ENCODE measurements at regions not wholly inside any gene's neighbourhood (a gene's known extent, or its start where the extent isn't known, plus 50 kb on each side); places are given as distances from the start of the nearest gene placed in this dataset.
"Not testable (repeated sequence)": the region's sequence is repeated elsewhere in the genome, so short reads cannot be mapped to it uniquely, and the experiment has no call there.

DNA sequence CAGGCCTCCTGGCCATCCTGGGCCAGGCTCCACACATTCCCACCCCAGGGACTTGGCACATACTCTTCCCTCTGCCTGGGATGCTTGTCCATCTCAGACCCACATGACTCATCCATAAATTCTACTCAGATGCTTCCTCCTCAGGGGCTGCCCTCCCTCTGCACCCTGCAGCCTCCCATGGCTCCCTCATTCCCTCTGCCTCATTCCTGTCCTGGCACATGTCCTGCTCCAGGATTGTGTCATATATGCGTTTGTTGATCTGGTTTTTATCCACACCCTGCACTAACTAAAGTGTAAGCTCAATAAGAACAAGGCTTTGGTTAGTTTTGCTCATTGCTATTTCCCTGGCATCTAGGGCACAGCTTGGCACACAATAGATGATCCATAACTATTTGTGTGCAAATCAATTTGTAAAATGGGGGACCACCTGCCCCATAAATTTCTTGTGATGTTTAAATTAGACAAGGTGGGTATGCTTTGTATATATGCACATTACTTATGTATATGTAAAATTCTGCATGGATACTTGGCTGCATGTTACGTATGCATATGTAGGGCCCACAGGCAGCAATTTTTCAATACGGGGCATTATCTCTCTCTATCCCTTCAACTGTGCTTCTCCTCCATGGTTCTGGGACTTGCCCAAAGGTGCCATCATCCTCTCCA is 191.4 kb downstream of the PTPRU start:
- DNase-seq: no peak

- no peak for DNase-seq
Observed at GRCh38 chr1:29426701-29427279, 190.5 kb downstream of the PTPRU start.

GRCh38 chr1:29425631-29426030 is 189.3 kb downstream of the PTPRU start:
- DNase-seq: no peak

DNA sequence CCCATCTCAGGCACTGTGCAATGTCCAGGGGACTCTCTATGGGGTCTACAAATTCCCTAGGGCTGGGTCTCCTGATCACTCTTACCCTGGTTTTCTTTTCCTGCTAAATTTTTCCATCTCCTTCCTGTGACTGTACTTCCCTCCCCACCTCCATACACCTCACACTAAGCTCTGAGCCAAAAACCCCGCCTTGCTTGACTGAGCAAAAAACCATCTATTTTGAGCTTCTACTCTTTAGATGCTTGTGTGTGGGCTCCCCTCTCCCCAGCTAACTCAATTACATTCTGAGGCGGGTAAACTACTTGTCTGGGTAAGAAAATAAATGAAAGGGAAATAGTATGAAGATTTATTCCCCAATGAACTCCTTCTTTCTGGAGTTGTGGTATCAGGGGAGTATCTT is 187.9 kb downstream of the PTPRU start:
- no peak for DNase-seq

DNA sequence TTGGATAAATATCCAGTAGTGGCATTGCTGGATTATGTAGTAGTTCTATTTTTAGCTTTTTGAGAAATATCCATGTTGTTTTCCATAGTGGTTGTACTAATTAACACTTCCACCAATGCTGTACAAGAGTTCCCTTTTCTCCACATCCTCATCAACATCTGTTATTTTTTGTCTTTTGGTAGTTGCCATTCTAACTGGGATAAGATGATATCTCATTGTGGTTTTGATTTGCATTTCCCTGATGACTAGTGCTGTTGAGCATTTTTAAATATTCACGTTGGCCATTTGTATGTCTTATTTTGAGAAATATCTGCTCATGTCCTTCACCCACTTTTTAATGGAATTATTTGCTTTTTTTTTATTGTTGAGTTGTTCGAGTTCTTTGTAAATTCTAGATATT is 183.9 kb downstream of the PTPRU start:
- no peak for DNase-seq

DNA sequence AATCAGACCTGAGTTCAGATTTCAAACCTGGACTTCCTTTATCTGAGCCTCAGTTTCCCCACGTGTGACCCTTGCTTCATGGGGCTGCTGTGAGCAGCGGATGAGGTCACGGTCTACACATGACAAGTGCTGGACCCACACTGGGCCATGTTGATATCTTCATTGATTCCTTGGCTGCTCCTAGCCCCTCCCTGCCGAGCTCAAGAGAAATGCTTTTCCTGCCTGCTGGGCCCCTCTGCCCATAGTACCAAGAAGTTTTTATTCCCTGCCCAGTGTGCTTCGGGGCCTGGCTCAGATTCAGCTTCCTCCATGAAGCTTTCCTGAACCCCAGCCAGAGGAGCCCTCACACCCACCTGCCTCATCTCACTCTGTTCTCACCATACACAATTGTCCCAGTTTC is 181.6 kb downstream of the PTPRU start:
- no peak for DNase-seq

DNA sequence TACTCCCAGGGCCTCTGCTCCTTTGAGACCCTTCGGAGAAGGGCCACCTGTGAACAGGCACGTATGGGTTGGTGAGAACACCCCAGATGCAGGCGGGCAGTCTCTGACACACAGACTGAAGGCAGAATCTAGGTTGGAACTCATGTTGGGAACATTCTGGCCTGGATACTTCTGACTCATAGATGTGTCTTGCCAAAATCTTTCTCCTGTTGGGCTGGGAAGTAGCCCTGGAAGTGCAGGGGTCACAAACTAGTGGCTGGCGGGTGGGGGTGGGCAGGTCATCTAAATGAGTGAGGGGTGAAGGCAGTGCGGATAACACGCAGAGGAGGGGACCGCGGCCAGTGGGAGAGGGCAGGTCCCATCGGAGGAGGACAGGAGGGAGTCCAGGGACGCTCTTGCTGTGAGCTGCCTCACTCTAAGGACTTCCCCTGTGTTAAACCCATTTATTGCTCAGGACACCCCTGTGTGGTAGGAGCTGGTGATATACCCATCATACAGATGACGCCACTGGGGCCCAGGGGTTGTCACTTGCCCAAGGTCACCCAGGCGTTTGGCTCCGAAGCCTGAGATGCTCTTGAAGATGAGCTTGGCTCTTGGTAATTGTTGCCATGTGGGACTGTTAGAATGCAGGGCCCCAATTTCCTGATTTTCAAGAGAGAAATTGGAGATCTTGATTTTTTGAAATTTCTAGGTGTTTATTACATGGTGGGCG is 181.0 kb downstream of the PTPRU start:
- DNase-seq: no peak

- DNase-seq: no peak
Observed at GRCh38 chr1:29416267-29417146, 180.2 kb downstream of the PTPRU start.

GRCh38 chr1:29415861-29416260 is 179.5 kb downstream of the PTPRU start:
- DNase-seq: no peak

DNA sequence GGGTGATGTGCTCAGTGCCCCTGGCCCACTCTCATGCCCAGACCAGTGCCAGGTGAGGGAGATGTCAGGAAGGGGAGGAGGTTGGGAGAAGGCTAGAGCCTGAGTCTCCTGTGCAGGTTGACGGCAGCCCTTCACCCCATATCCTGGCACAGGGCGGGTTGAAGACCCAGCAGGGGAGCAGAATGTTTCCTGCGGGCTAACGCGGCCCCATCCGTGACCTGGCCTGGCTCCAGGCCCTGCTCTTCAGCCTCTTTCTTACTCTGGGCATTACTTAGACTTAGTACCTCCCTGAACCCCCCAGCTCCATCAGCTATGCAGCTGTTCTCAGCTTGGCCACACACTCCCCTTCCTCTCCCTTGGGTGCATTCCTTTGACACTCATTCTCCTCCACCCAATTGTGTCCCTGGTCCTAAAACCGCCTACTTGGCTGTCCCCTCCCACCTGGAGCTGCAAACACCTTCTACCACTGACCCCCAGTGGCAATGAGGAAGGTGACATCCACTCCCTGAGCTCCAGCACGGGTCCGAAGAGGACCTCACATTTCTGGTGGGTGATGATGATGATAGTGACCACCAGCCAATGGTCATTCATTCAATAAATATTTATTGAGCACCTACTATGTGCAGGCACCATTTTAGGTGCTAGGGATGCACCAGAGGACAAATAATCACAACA is 179.0 kb downstream of the PTPRU start:
- no peak for DNase-seq

- DNase-seq: no peak
Observed at GRCh38 chr1:29414086-29414485, 177.8 kb downstream of the PTPRU start.

DNA sequence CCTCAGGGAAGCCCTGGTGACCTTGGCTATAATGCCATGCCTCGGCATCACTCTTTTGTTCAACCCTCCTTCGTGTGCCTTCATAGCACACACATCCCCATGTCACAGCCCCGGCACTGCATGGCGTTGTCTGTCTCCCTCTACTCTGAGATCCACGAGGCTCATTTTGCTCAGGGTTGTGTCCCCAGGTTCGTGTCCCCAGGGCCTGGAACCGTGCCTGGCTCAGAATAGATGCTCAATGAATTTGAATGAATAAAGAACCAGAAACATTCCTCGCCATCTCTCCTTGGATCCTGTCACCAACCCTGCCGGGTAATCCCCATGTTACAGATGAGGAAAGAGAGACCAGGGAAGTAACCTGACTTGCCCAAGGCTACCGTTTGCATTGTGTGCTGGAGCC is 177.3 kb downstream of the PTPRU start:
- DNase-seq: no peak

GRCh38 chr1:29412591-29412990 is 176.3 kb downstream of the PTPRU start:
- DNase-seq: no peak

GRCh38 chr1:29410476-29410875 is 174.2 kb downstream of the PTPRU start:
- DNase-seq: no peak

DNA sequence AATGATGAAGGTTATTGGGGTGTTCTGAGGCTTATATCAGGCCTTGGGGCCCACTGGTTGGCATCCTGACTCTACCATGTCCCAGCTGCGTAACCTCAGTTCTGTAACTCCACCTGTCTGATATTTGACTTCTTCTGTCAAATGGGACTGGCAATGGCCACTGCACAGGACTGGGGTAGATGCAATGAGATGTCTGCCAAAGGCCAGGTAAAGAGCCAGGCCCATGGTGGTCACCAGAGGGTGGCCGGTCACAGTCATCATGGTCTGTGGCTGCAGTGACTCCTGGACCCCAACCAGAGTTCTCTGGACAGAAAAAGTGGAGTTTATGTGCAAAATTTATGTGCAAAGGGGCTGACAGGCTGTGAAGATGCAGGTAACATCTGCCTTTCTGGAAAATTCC is 173.3 kb downstream of the PTPRU start:
- no peak for DNase-seq

DNA sequence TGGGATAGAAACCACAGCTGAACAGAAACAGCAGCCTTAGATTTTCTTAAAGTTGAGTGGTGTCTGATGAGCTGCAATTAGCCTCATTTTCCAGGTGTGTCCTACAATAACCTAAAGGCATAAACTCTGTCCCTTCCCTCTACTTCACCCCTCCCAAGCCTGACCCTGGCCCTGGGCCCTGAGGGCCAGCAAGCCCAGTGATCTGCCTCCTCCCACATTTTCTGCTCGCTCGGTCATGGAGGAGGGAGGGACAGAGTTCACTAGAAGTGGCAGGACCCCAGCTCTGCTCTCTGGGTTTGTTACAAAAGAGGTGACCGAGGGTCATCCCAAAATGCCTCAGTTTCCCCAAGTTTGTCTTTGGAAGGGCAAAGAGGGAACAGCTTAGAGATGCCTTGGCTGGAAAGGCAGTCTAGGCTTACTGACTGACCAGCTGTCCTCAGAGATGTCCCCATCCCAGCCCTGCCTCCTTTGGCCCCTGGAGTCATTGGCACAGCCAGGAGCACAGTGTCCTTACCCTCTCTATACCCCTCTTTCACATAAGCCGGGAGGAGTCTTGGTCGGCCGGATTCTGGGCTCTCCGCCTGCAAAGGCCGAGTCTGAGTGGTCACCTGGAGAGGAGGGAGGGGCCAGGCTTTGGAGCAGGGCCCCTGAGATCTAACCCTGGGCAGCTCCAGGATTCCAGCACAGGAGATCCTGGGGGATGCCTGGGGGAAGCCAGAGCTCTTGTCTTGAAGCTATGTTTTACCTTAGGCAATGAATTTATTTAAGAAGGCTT is 172.7 kb downstream of the PTPRU start:
- DNase-seq: no peak

- DNase-seq: no peak
Observed at GRCh38 chr1:29406814-29407213, 170.5 kb downstream of the PTPRU start.

GRCh38 chr1:29400203-29400602 is 163.9 kb downstream of the PTPRU start:
- not testable (repeated sequence) for DNase-seq

DNA sequence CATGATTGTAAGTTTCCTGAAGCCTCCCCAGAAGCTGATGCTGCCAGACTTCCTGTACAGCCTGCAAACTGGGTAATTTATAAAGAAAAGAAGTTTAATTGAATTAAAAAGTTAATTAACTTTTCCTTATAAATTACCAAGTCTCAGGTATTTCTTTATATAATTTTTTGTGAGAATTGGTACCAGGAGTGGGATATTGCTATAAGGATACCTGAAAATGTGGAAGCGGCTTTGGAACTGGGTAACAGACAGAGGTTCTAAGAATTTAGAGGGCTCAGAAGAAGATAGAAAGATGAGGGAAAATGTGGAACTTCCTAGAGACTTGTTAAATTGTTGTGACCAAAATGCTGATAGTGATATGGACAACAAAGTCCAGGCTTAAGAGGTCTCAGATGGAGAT is 163.1 kb downstream of the PTPRU start:
- no peak for DNase-seq

- peak; percentile 86 for DNase-seq
Observed at GRCh38 chr1:29398431-29398830, 162.1 kb downstream of the PTPRU start.

GRCh38 chr1:29397981-29398380 is 161.7 kb downstream of the PTPRU start:
- no peak for DNase-seq

DNA sequence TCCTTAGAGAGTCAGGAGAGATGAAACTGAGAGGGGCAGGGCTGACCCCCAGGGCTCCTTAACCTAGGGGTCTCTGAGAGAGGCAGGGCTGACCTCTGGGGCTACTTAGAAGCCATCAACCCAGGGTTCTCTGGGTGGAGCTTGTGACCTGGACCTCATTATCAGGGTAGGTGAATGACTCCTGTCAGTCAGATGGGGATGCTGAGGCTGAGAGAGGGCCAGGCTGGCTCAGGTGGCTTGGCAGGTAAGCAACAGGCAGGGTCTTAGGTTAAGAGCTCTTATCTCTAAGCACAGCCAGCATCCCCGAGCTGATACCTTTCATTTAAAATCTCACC is 160.9 kb downstream of the PTPRU start:
- DNase-seq: no peak
